GM23338 (cell line): ENCODE measurements at regions not wholly inside any gene's neighbourhood (a gene's known extent, or its start where the extent isn't known, plus 50 kb on each side); places are given as distances from the start of the nearest gene placed in this dataset.

Experiments used
- ATAC-seq: fragments of 200-7000 bp; cut with Tn5 transposase; 3 replicates; pipeline ENCODE4 v1.9.1; 2020
- DNase-seq: peaks from one replicate; pipeline ENCODE4 v3.0.0-alpha.2; 2015; ENCODE audit warnings: low spot score
- H2AFZ ChIP-seq: fragments of 200-600 bp; sonication (generic); 2 replicates; pipeline ENCODE4 v1.8.0; 2016; ENCODE audit warnings: antibody characterized with exemption, mild to moderate bottlenecking, moderate library complexity
- H3F3A ChIP-seq: fragments of 200-600 bp; sonication (generic); replicated peaks from 2 replicates; pipeline ENCODE4 v1.8.0; 2017; ENCODE audit warnings: antibody characterized with exemption, mixed run types, low read depth
- H3K27ac ChIP-seq: fragments of 200-600 bp; sonication (generic); 2 replicates; pipeline ENCODE4 v1.6.1; 2016; ENCODE audit warnings: low read depth
- H3K27me3 ChIP-seq: fragments of 200-600 bp; sonication (generic); 2 replicates; pipeline ENCODE4 v1.8.0; 2016; ENCODE audit warnings: mild to moderate bottlenecking, mixed run types, moderate library complexity; ENCODE audit not compliant: insufficient read depth
- H3K36me3 ChIP-seq: fragments of 200-600 bp; sonication (generic); 2 replicates; pipeline ENCODE4 v1.8.0; 2016; ENCODE audit warnings: mild to moderate bottlenecking; ENCODE audit not compliant: insufficient read depth
- H3K4me1 ChIP-seq: fragments of 200-600 bp; sonication (generic); 2 replicates; pipeline ENCODE4 v1.8.0; 2016; ENCODE audit warnings: mild to moderate bottlenecking, moderate library complexity; ENCODE audit not compliant: insufficient read depth
- H3K4me2 ChIP-seq: fragments of 200-600 bp; sonication (generic); 2 replicates; pipeline ENCODE4 v1.7.1; 2017; ENCODE audit warnings: mixed run types
- H3K4me3 ChIP-seq: fragments of 200-600 bp; sonication (generic); 2 replicates; pipeline ENCODE4 v1.6.1; 2016; ENCODE audit warnings: mixed run types
- H3K79me2 ChIP-seq: fragments of 200-600 bp; sonication (generic); replicated peaks from 2 replicates; pipeline ENCODE4 v1.8.0; 2017; ENCODE audit warnings: mild to moderate bottlenecking; ENCODE audit not compliant: insufficient read depth
- H3K9me2 ChIP-seq: fragments of 200-600 bp; sonication (generic); 2 replicates; pipeline ENCODE4 v1.8.0; 2017; ENCODE audit not compliant: insufficient read depth
- H4K20me1 ChIP-seq: fragments of 200-600 bp; sonication (generic); replicated peaks from 2 replicates; pipeline ENCODE4 v1.8.0; 2017; ENCODE audit warnings: mild to moderate bottlenecking; ENCODE audit not compliant: insufficient read depth
- H3K27ac Mint-ChIP-seq: 2 replicates; pipeline ENCODE4 v1.8.0; 2020; ENCODE audit warnings: inconsistent platforms, mild to moderate bottlenecking, moderate library complexity, mixed read lengths
- H3K27me3 Mint-ChIP-seq: 3 replicates; pipeline ENCODE4 v1.8.0; 2022; ENCODE audit warnings: low read depth, mild to moderate bottlenecking, moderate library complexity, mixed read lengths, inconsistent platforms; ENCODE audit not compliant: insufficient read depth, poor library complexity
- H3K36me3 Mint-ChIP-seq: 3 replicates; pipeline ENCODE4 v1.8.0; 2021; ENCODE audit warnings: low read depth, mild to moderate bottlenecking, inconsistent platforms, moderate library complexity, mixed read lengths
- H3K4me1 Mint-ChIP-seq: 3 replicates; pipeline ENCODE4 v1.8.0; 2020; ENCODE audit warnings: mild to moderate bottlenecking, inconsistent platforms, mixed read lengths
- H3K4me3 Mint-ChIP-seq: 3 replicates; pipeline ENCODE4 v1.8.0; 2021; ENCODE audit warnings: moderate library complexity, mild to moderate bottlenecking, inconsistent platforms, mixed read lengths
- H3K9me3 Mint-ChIP-seq: 3 replicates; pipeline ENCODE4 v1.8.0; 2020; ENCODE audit warnings: moderate library complexity, mild to moderate bottlenecking, inconsistent platforms, mixed read lengths
- CREB1 ChIP-seq: fragments of 250-450 bp; sonication (Bioruptor Pico); IDR thresholded peaks from 2 replicates; pipeline ENCODE4 v1.5.0; 2020; ENCODE audit warnings: low read depth, mild to moderate bottlenecking, moderate library complexity
- EZH2 ChIP-seq: fragments of 200-600 bp; sonication (generic); IDR thresholded peaks from one replicate; pipeline ENCODE4 v1.8.0; 2017; ENCODE audit warnings: antibody characterized with exemption, mild to moderate bottlenecking, low read depth; ENCODE audit not compliant: unreplicated experiment
- NANOG ChIP-seq: IDR thresholded peaks from 2 replicates; pipeline ENCODE4 v1.6.1; 2016; ENCODE audit warnings: antibody characterized with exemption, borderline replicate concordance
- ZNF114 ChIP-seq: fragments of 250-450 bp; sonication (Bioruptor Pico); IDR thresholded peaks from 2 replicates; pipeline ENCODE4 v1.5.0; 2020; ENCODE audit warnings: mild to moderate bottlenecking, moderate library complexity
- ZNF331 ChIP-seq: fragments of 250-450 bp; sonication (Bioruptor Pico); IDR thresholded peaks from 2 replicates; pipeline ENCODE4 v1.5.0; 2020; ENCODE audit warnings: low read depth, mild to moderate bottlenecking, moderate library complexity
- ZNF462 ChIP-seq: fragments of 250-450 bp; sonication (Bioruptor Pico); IDR thresholded peaks from 2 replicates; pipeline ENCODE4 v1.5.0; 2020; ENCODE audit warnings: mild to moderate bottlenecking, moderate library complexity
- TF ChIP-seq, protein P1 (sequence below), 2 experiments: fragments of 200-600 bp in 1 of 2; sonication (generic) in 1 of 2; conservative IDR thresholded peaks; 2 replicates each; pipeline versions ENCODE4 v1.5.1 to v1.6.1; 2016 to 2017; ENCODE audit warnings: antibody characterized with exemption in 2 of 2, low read depth in 2 of 2, mild to moderate bottlenecking in 2 of 2, moderate library complexity in 1 of 2

GRCh38 chr2:120820263-120820952 lies 84.7 kb downstream of the GLI2 start (continued):
- TF ChIP-seq CREB1: no peak
- no peak for TF ChIP-seq NANOG
- TF ChIP-seq, protein P1, sequence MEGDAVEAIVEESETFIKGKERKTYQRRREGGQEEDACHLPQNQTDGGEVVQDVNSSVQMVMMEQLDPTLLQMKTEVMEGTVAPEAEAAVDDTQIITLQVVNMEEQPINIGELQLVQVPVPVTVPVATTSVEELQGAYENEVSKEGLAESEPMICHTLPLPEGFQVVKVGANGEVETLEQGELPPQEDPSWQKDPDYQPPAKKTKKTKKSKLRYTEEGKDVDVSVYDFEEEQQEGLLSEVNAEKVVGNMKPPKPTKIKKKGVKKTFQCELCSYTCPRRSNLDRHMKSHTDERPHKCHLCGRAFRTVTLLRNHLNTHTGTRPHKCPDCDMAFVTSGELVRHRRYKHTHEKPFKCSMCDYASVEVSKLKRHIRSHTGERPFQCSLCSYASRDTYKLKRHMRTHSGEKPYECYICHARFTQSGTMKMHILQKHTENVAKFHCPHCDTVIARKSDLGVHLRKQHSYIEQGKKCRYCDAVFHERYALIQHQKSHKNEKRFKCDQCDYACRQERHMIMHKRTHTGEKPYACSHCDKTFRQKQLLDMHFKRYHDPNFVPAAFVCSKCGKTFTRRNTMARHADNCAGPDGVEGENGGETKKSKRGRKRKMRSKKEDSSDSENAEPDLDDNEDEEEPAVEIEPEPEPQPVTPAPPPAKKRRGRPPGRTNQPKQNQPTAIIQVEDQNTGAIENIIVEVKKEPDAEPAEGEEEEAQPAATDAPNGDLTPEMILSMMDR (conservative IDR thresholded peaks at IDR 0.05; ENCODE audit: low read depth in 2 of 2): no peak
- TF ChIP-seq ZNF114 (CRISPR knock-in tag): no peak

GRCh38 chr2:120820953-120821279 lies 85.2 kb downstream of the GLI2 start:
- Mint-ChIP-seq H3K4me3 (no peak overlapping the region), H3K9me3 (no peaks in the 10 kb centered on the region), H3K4me1 (peaks cover 78% of the 10 kb centered on the region), H3K27ac (0 out of 2 replicates have a peak overlapping the region, but pooled peaks have one; percentile 61), H3K36me3 (peaks cover 3% of the 10 kb centered on the region; the same call in 1 of the 3 replicates), H3K27me3 (peaks cover 4% of the 10 kb centered on the region)
- DNase-seq (no peak), ATAC-seq (peak; percentile 18)
- Histone ChIP-seq H2AFZ (no peak overlapping the region), H3K79me2 (peaks cover 70% of the 10 kb centered on the region), H4K20me1 (peaks cover 25% of the 10 kb centered on the region), H3K4me1 (peaks cover 58% of the 10 kb centered on the region), H3F3A (peaks cover 3% of the 10 kb centered on the region; the same call in 1 of the 2 replicates), H3K4me2 (peak overlapping the region; percentile 66; the same call in 1 of the 2 replicates), H3K4me3 (no peak overlapping the region), H3K27me3 (no peaks in the 10 kb centered on the region), H3K36me3 (no peaks in the 10 kb centered on the region), H3K27ac (no peak overlapping the region), H3K9me2 (no peaks in the 10 kb centered on the region)
- no peak for TF ChIP-seq EZH2

DNA sequence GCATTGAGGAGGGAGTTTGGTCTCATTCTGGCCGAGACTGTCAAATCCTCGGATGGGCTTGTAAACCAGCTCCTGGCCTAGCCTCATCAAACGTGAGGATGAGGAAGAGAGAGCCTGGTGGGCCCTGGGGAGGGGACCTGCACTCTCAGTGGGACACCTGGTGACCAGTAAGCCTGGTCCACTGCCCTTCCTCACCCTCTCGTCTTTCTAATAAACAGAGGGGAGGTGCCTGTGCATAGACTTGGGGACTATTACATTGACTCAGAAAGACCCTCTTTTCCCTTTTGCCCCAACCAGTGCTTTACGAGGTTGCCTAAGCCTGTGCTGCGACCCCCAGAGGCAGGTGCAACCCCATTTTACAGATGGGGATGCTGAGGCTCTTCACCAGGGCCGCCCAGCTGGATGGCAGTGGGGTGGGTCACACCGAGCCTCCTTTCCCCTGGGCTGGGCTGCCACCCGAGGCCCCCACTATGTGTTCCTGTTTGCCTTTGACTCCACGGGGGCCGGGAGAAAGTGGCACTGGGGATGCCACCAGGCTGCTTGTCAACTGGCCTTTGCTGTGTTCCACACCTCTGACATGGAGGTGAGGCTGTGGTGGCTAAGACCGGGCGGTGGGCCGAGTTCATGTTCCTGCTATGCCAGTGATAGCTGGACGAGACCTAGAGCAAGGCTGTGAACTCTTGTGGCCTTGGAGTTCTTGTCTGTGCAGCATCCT lies 85.9 kb downstream of the GLI2 start:
- Mint-ChIP-seq H3K4me3 (no peak overlapping the region), H3K9me3 (no peaks in the 10 kb centered on the region), H3K4me1 (peaks cover 83% of the 10 kb centered on the region), H3K27ac (0 out of 2 replicates have a peak overlapping the region, but pooled peaks have one; percentile 5), H3K36me3 (peaks cover 3% of the 10 kb centered on the region; the same call in 1 of the 3 replicates), H3K27me3 (peaks cover 4% of the 10 kb centered on the region)
- H3K36me3 ChIP-seq: no peaks in the 10 kb centered on the region
- peaks cover 58% of the 10 kb centered on the region for H3K4me1 ChIP-seq
- H3K4me3 ChIP-seq: no peak overlapping the region
- peaks cover 70% of the 10 kb centered on the region for H3K79me2 ChIP-seq
- no peaks in the 10 kb centered on the region for H3K27me3 ChIP-seq
- ATAC-seq (no peak), DNase-seq (no peak)
- no peak overlapping the region for H2AFZ ChIP-seq
- peaks cover 3% of the 10 kb centered on the region; the same call in 1 of the 2 replicates for H3F3A ChIP-seq
- peaks cover 22% of the 10 kb centered on the region for H4K20me1 ChIP-seq
- H3K9me2 ChIP-seq: no peaks in the 10 kb centered on the region
- no peak overlapping the region for H3K4me2 ChIP-seq
- no peak overlapping the region for H3K27ac ChIP-seq
- TF ChIP-seq ZNF114 (CRISPR knock-in tag) (no peak), ZNF462 (CRISPR knock-in tag) (no peak), ZNF331 (no peak), EZH2 (no peak), CREB1 (no peak)
- TF ChIP-seq, protein P1 (conservative IDR thresholded peaks at IDR 0.05; ENCODE audit: low read depth in 2 of 2): no peak
